ENCODE measurements at regions not wholly inside any gene's neighbourhood (a gene's known extent, or its start where the extent isn't known, plus 50 kb on each side); places are given as distances from the start of the nearest gene placed in this dataset.
A peak's percentile ranks its signal among the peaks of the same experiment; 100 is the strongest.

GRCh38 chr14:89540009-89540829, 123.2 kb upstream of the FOXN3 start:
- DNase-seq (ENCODE audit: low read depth): peak; percentile 9
- H3K4me3 ChIP-seq (ENCODE audit: low read depth, low read length): no peak overlapping the region
- TF ChIP-seq CTCF (IDR thresholded peaks at IDR 0.05; ENCODE audit: insufficient read depth, low read depth, low read length): no peak

- TF ChIP-seq CTCF (IDR thresholded peaks at IDR 0.05; ENCODE audit: insufficient read depth, low read depth, low read length): no peak
- no peak for DNase-seq (ENCODE audit: low read depth)
- no peak overlapping the region for H3K4me3 ChIP-seq (ENCODE audit: low read depth, low read length)
Measured at GRCh38 chr14:89537911-89538310, 120.9 kb upstream of the FOXN3 start.

GRCh38 chr14:89534902-89535685, 118.1 kb upstream of the FOXN3 start:
- peak; percentile 66 for DNase-seq (ENCODE audit: low read depth)

GRCh38 chr14:89533766-89534165, 116.7 kb upstream of the FOXN3 start:
- DNase-seq (ENCODE audit: low read depth): no peak
- TF ChIP-seq CTCF (IDR thresholded peaks at IDR 0.05; ENCODE audit: insufficient read depth, low read depth, low read length): no peak
- no peak overlapping the region for H3K4me3 ChIP-seq (ENCODE audit: low read depth, low read length)

More at GRCh38 chr14:89534902-89535685, 118.1 kb upstream of the FOXN3 start:
- TF ChIP-seq CTCF (IDR thresholded peaks at IDR 0.05; ENCODE audit: insufficient read depth, low read depth, low read length): no peak
- no peak overlapping the region for H3K4me3 ChIP-seq (ENCODE audit: low read depth, low read length)

- no peak for TF ChIP-seq CTCF (IDR thresholded peaks at IDR 0.05; ENCODE audit: insufficient read depth, low read depth, low read length)
- DNase-seq (ENCODE audit: low read depth): no peak
- H3K4me3 ChIP-seq (ENCODE audit: low read depth, low read length): no peak overlapping the region
Measured at GRCh38 chr14:89533136-89533535, 116.1 kb upstream of the FOXN3 start.

- TF ChIP-seq CTCF (IDR thresholded peaks at IDR 0.05; ENCODE audit: insufficient read depth, low read depth, low read length): no peak
- no peak for DNase-seq (ENCODE audit: low read depth)
Measured at GRCh38 chr14:89531661-89532335, 114.8 kb upstream of the FOXN3 start.

More at GRCh38 chr14:89531661-89532335, 114.8 kb upstream of the FOXN3 start:
- H3K4me3 ChIP-seq (ENCODE audit: low read depth, low read length): no peak overlapping the region

Measured in fibroblast of villous mesenchyme (primary cell).